ENCODE measurements at regions not wholly inside any gene's neighbourhood (a gene's known extent, or its start where the extent isn't known, plus 50 kb on each side); places are given as distances from the start of the nearest gene placed in this dataset.
"Not testable (repeated sequence)": the region's sequence is repeated elsewhere in the genome, so short reads cannot be mapped to it uniquely, and the experiment has no call there.

- ATAC-seq (no peak), DNase-seq (ENCODE audit: low spot score) (no peak)
- intact Hi-C loops (cut with DNase I): no loop called here
Observed at GRCh38 chr13:107807306-107808073, 407.8 kb downstream of the LIG4 start.

GRCh38 chr13:107806726-107807125 lies 408.6 kb downstream of the LIG4 start:
- DNase-seq (ENCODE audit: low spot score) (no peak), ATAC-seq (no peak)
- intact Hi-C loops (cut with DNase I): no loop called here

GRCh38 chr13:107803822-107804495 lies 411.4 kb downstream of the LIG4 start:
- DNase-seq (ENCODE audit: low spot score) (no peak), ATAC-seq (no peak)
- intact Hi-C loops (cut with DNase I): no loop called here

GRCh38 chr13:107801621-107802020 lies 413.7 kb downstream of the LIG4 start:
- intact Hi-C loops (cut with DNase I): no loop called here
- no peak for DNase-seq (ENCODE audit: low spot score)
- ATAC-seq: no peak

GRCh38 chr13:107799001-107799400 lies 416.3 kb downstream of the LIG4 start:
- DNase-seq (ENCODE audit: low spot score) (no peak), ATAC-seq (no peak)
- intact Hi-C loops (cut with DNase I): no loop called here

GRCh38 chr13:107790397-107790796 lies 424.9 kb downstream of the LIG4 start:
- intact Hi-C loops (cut with DNase I): no loop called here
- DNase-seq (ENCODE audit: low spot score): no peak
- ATAC-seq: no peak

GRCh38 chr13:107788464-107789165 lies 426.7 kb downstream of the LIG4 start:
- DNase-seq (ENCODE audit: low spot score) (no peak), ATAC-seq (no peak)
- intact Hi-C loops (cut with DNase I): no loop called here

- intact Hi-C loops (cut with DNase I); ATAC-seq; DNase-seq (ENCODE audit: low spot score): not testable (repeated sequence)
Observed at GRCh38 chr13:107782646-107783045, 432.7 kb downstream of the LIG4 start.

GRCh38 chr13:107778094-107778493 lies 437.2 kb downstream of the LIG4 start:
- no peak for DNase-seq (ENCODE audit: low spot score)
- no peak for ATAC-seq
- intact Hi-C loops (cut with DNase I): no loop called here

GRCh38 chr13:107770541-107770940 lies 444.8 kb downstream of the LIG4 start:
- intact Hi-C loops (cut with DNase I): no loop called here
- ATAC-seq: no peak
- DNase-seq (ENCODE audit: low spot score): no peak

- DNase-seq (ENCODE audit: low spot score) (no peak), ATAC-seq (no peak)
- intact Hi-C loops (cut with DNase I): no loop called here
Observed at GRCh38 chr13:107767119-107767518, 448.2 kb downstream of the LIG4 start.

- ATAC-seq (no peak), DNase-seq (ENCODE audit: low spot score) (no peak)
- intact Hi-C loops (cut with DNase I): no loop called here
Observed at GRCh38 chr13:107765724-107766401, 449.5 kb downstream of the LIG4 start.

GRCh38 chr13:107764046-107764445 lies 451.3 kb downstream of the LIG4 start:
- intact Hi-C loops (cut with DNase I): no loop called here

GRCh38 chr13:107753748-107754147 lies 461.6 kb downstream of the LIG4 start:
- ATAC-seq (no peak), DNase-seq (ENCODE audit: low spot score) (no peak)
- intact Hi-C loops (cut with DNase I): no loop called here

More at GRCh38 chr13:107764046-107764445, 451.3 kb downstream of the LIG4 start:
- no peak for DNase-seq (ENCODE audit: low spot score)
- ATAC-seq: no peak

- no peak for ATAC-seq
Observed at GRCh38 chr13:107753291-107753690, 462.0 kb downstream of the LIG4 start.

GRCh38 chr13:107743983-107744382 lies 471.4 kb downstream of the LIG4 start:
- no peak for ATAC-seq
- intact Hi-C loops (cut with DNase I): no loop called here
- no peak for DNase-seq (ENCODE audit: low spot score)

More at GRCh38 chr13:107753291-107753690, 462.0 kb downstream of the LIG4 start:
- intact Hi-C loops (cut with DNase I): no loop called here
- no peak for DNase-seq (ENCODE audit: low spot score)

GRCh38 chr13:107743526-107743925 lies 471.8 kb downstream of the LIG4 start:
- DNase-seq (ENCODE audit: low spot score) (no peak), ATAC-seq (no peak)
- intact Hi-C loops (cut with DNase I): no loop called here

- ATAC-seq: no peak
- no peak for DNase-seq (ENCODE audit: low spot score)
- intact Hi-C loops (cut with DNase I): no loop called here
Observed at GRCh38 chr13:107743100-107743499, 472.2 kb downstream of the LIG4 start.

GRCh38 chr13:107742544-107742943 lies 472.8 kb downstream of the LIG4 start:
- intact Hi-C loops (cut with DNase I): no loop called here
- ATAC-seq (no peak), DNase-seq (ENCODE audit: low spot score) (no peak)
